22Rv1 (cell line): ENCODE measurements at regions not wholly inside any gene's neighbourhood (a gene's known extent, or its start where the extent isn't known, plus 50 kb on each side); places are given as distances from the start of the nearest gene placed in this dataset.

Experiments used
- H3K27ac ChIP-seq: fragments of 450-650 bp; 2 replicates; pipeline ENCODE4 v1.5.1; 2017
- ZFX ChIP-seq: fragments of 450-650 bp; IDR thresholded peaks from 2 replicates; pipeline ENCODE4 v1.6.1; 2017; ENCODE audit warnings: antibody characterized with exemption, borderline replicate concordance
- TF ChIP-seq, protein P1 (sequence below): fragments of 450-650 bp; IDR thresholded peaks from 2 replicates; pipeline ENCODE4 v1.5.1; 2017; ENCODE audit warnings: mild to moderate bottlenecking

- TF ChIP-seq, protein P1, sequence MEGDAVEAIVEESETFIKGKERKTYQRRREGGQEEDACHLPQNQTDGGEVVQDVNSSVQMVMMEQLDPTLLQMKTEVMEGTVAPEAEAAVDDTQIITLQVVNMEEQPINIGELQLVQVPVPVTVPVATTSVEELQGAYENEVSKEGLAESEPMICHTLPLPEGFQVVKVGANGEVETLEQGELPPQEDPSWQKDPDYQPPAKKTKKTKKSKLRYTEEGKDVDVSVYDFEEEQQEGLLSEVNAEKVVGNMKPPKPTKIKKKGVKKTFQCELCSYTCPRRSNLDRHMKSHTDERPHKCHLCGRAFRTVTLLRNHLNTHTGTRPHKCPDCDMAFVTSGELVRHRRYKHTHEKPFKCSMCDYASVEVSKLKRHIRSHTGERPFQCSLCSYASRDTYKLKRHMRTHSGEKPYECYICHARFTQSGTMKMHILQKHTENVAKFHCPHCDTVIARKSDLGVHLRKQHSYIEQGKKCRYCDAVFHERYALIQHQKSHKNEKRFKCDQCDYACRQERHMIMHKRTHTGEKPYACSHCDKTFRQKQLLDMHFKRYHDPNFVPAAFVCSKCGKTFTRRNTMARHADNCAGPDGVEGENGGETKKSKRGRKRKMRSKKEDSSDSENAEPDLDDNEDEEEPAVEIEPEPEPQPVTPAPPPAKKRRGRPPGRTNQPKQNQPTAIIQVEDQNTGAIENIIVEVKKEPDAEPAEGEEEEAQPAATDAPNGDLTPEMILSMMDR: peak; percentile 38
- TF ChIP-seq ZFX: no peak
- H3K27ac ChIP-seq: no peak overlapping the region
Observed at GRCh38 chr18:8507361-8507760, 101.9 kb upstream of the RAB12 start.

DNA sequence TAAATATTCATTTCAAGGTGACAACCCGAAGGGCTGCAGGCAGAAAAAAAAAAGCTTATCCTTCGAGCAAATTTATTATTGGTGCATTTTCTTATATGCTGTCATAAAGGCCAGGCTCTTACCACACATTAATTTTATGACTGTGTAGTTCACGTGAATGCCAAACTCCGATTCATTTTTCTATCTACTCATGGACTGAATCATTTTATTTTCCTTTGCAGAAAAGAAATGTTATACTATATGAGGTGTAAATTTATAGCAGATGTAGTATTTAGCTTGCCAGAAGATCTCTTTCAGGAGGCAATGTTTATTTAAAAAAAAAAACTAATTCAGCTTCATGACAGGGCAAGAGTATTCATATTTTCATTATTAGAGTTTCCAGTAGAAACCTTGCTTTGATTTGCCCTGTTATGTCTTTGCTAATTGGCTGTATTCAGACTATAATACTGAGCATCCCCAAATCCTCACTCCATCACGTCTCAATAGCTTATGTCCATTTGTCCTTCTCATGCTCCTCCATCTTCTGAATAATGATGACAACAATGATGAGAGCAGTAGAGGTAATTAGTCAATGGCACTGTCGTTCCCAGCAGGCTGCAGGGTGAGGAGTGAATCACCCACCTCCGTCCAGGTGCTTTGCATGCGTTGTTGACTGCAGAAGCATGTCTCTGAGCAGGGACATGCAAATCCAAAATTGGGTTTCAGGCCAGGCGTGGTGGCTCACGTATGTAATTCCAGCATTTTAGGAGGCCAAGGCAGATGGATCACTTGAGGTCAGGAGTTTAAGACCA is 101.1 kb upstream of the RAB12 start:
- H3K27ac ChIP-seq: no peak overlapping the region
- TF ChIP-seq ZFX: no peak
- TF ChIP-seq, protein P1: no peak

DNA sequence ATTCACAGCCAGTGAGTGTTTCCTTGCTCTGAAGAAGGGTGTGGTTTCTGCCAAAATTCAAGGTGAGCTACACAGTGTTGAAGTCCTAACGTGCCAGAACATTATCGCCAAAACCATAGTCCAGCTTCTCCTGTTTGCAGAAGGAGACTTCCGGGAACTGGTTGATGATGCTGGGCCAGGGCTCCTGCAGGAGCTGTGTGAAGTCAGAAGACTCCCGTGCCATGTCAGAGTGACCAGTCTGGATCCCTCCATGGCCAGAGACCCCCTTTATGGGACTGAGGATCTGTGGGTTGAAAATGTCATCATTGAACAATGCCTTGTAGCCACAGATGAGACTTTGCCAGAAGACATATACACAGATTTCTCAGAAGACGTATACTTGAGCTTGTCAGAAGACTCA is 96.0 kb upstream of the RAB12 start:
- TF ChIP-seq ZFX: no peak
- TF ChIP-seq, protein P1: no peak
- no peak overlapping the region for H3K27ac ChIP-seq

GRCh38 chr18:8514409-8514808 is 94.8 kb upstream of the RAB12 start:
- H3K27ac ChIP-seq: no peak overlapping the region
- TF ChIP-seq ZFX: no peak

GRCh38 chr18:8515142-8515865 is 93.9 kb upstream of the RAB12 start:
- H3K27ac ChIP-seq: no peak overlapping the region
- TF ChIP-seq, protein P1: no peak
- no peak for TF ChIP-seq ZFX

DNA sequence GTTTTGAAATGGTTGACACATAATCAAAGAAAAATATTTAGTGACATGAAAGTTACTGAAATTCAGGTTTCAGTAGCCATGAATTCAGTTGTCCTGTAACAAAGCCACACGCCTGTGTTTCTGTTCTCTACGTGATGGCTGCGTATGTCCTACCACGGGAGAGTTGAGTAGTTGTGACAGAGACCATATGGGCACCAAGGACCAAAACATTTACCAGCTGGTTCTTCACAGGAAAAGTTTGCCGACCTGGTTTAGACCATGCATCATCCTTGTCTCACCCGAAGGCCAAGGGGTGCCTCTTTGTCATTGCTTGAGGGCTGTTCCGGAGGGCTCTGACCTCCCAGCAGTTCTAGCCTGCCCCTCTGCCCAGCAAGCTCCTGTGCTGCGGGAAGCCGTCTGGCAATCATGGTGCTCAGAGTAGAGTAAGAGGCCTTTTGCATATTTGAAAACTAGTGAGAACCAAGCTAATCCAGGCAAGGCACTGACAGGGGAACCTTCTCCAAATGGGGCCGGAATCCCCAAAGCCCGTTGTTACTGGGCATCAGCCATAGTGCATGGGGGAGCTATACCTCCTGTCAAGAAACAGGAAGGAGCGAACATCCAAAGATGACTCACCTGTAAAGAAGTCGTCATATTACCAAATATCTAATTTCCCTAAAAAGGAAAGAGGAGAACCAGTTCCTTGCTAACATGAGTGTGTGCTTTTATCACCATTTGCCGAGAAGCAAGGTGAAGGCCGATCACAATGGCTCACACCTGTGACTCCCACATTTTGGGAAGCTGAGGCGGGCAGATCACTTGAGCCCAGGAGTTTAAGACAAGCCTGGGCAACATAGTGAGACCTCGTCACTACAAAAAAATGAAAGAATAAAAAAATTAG is 92.6 kb upstream of the RAB12 start:
- TF ChIP-seq ZFX: no peak
- TF ChIP-seq, protein P1: no peak
- no peak overlapping the region for H3K27ac ChIP-seq

DNA sequence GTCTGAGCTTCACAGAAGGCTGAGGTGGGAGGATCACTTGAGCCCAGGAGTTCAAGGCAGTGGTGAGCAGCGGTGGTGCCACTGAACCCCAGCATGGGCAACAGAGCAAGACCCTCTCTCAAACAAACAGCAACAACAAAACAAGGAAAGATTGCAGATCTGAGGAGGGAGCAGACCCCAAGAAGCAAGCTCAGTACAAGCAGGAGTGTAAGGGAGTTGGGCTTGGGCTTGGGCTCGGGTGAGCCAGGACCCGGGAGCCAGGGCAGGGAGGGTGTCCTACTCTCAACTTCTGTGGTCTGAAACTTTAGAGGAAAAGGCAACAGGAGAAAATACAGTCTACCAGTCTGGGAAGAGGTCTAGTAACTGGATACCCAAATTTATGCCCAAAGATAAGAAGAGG is 92.0 kb upstream of the RAB12 start:
- H3K27ac ChIP-seq: no peak overlapping the region
- TF ChIP-seq, protein P1: no peak
- no peak for TF ChIP-seq ZFX
